HG03280 (cell line): ENCODE measurements at regions not wholly inside any gene's neighbourhood (a gene's known extent, or its start where the extent isn't known, plus 50 kb on each side); places are given as distances from the start of the nearest gene placed in this dataset.

Experiments used
- ATAC-seq: cut with Tn5 transposase; IDR thresholded peaks from one replicate; pipeline ENCODE4 v1.9.1; 2021; ENCODE audit warnings: mild to moderate bottlenecking, moderate library complexity; ENCODE audit not compliant: unreplicated experiment

- no peak for ATAC-seq
These were observed 79.6 kb upstream of the LCLAT1 start for GRCh38 chr2:30367232-30368070.

- no peak for ATAC-seq
These were observed 78.8 kb upstream of the LCLAT1 start for GRCh38 chr2:30368258-30368657.

- ATAC-seq = no peak
These were observed 75.9 kb upstream of the LCLAT1 start for GRCh38 chr2:30371028-30371689.

GRCh38 chr2:30371772-30372373, 75.2 kb upstream of the LCLAT1 start:
- no peak for ATAC-seq

- no peak for ATAC-seq
These were observed 74.2 kb upstream of the LCLAT1 start for GRCh38 chr2:30372826-30373225.

- no peak for ATAC-seq
These were observed 73.2 kb upstream of the LCLAT1 start for GRCh38 chr2:30373881-30374302.

- no peak for ATAC-seq
These were observed 72.7 kb upstream of the LCLAT1 start for GRCh38 chr2:30374380-30374779.

GRCh38 chr2:30375915-30376314, 71.1 kb upstream of the LCLAT1 start:
- no peak for ATAC-seq

GRCh38 chr2:30379481-30379880, 67.6 kb upstream of the LCLAT1 start:
- ATAC-seq = no peak

GRCh38 chr2:30380824-30381223, 66.2 kb upstream of the LCLAT1 start:
- ATAC-seq = no peak

- no peak for ATAC-seq
These were observed 64.8 kb upstream of the LCLAT1 start for GRCh38 chr2:30382162-30382783.

GRCh38 chr2:30382995-30383394, 64.1 kb upstream of the LCLAT1 start:
- no peak for ATAC-seq

GRCh38 chr2:30385327-30385726, 61.7 kb upstream of the LCLAT1 start:
- no peak for ATAC-seq

- no peak for ATAC-seq
These were observed 54.9 kb upstream of the LCLAT1 start for GRCh38 chr2:30392097-30392496.

GRCh38 chr2:30393510-30393909, 53.5 kb upstream of the LCLAT1 start:
- no peak for ATAC-seq

- ATAC-seq = no peak
These were observed 53.0 kb upstream of the LCLAT1 start for GRCh38 chr2:30394096-30394495.

- ATAC-seq = no peak
These were observed 50.4 kb upstream of the LCLAT1 start for GRCh38 chr2:30396436-30397232.
